ENCODE measurements at regions not wholly inside any gene's neighbourhood (a gene's known extent, or its start where the extent isn't known, plus 50 kb on each side); places are given as distances from the start of the nearest gene placed in this dataset.

DNA sequence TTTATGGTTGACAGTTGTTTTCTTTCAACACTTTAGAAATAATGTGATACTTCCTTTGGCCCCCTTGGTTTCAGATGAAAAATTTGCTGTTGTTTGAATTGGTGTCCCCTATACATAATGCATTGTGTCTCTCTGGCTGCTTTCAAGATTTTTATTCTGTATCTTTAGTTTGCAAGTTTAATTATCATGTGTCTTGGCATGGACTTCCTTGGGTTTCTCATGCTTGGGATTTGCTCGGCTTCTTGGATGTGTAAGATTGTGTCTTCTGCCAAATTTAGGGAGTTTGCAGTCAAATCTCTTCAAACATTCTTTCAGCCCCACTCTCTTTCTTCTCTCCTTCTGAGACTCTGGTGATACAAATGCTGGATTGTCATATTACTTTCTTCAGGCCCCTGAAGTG, 53.4 kb upstream of the PTPRG start:
- H2AFZ ChIP-seq (ENCODE audit: low read length) = no peak overlapping the region
- no peaks in the 10 kb centered on the region for H3K36me3 ChIP-seq (ENCODE audit: insufficient read depth, low read length)
- H3K9me3 ChIP-seq (ENCODE audit: insufficient read depth, low read depth, low read length) = no peaks in the 10 kb centered on the region
- no peaks in the 10 kb centered on the region for H4K20me1 ChIP-seq (ENCODE audit: insufficient read depth, low read length, poor library complexity, severe bottlenecking)
- H3F3A ChIP-seq (ENCODE audit: low read depth) = no peaks in the 10 kb centered on the region
- no peak overlapping the region for H3K9ac ChIP-seq (ENCODE audit: low read depth, low read length, poor library complexity, severe bottlenecking)
- no peaks in the 10 kb centered on the region for H3K79me2 ChIP-seq (ENCODE audit: insufficient read depth, low read length)
- peaks cover 52% of the 10 kb centered on the region for H3K27me3 ChIP-seq (ENCODE audit: insufficient read depth, low read length, poor library complexity, severe bottlenecking)
- no peak overlapping the region for H3K4me3 ChIP-seq (ENCODE audit: low read length, poor library complexity, severe bottlenecking)
- H3K9me2 ChIP-seq (replicated peaks; ENCODE audit: low read depth, low read length) = no peaks in the 10 kb centered on the region
- no peak for TF ChIP-seq EZH2phosphoT487 (IDR thresholded peaks at IDR 0.05; ENCODE audit: borderline replicate concordance)
- TF ChIP-seq, protein P1, sequence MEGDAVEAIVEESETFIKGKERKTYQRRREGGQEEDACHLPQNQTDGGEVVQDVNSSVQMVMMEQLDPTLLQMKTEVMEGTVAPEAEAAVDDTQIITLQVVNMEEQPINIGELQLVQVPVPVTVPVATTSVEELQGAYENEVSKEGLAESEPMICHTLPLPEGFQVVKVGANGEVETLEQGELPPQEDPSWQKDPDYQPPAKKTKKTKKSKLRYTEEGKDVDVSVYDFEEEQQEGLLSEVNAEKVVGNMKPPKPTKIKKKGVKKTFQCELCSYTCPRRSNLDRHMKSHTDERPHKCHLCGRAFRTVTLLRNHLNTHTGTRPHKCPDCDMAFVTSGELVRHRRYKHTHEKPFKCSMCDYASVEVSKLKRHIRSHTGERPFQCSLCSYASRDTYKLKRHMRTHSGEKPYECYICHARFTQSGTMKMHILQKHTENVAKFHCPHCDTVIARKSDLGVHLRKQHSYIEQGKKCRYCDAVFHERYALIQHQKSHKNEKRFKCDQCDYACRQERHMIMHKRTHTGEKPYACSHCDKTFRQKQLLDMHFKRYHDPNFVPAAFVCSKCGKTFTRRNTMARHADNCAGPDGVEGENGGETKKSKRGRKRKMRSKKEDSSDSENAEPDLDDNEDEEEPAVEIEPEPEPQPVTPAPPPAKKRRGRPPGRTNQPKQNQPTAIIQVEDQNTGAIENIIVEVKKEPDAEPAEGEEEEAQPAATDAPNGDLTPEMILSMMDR (conservative IDR thresholded peaks at IDR 0.05; ENCODE audit: low read length) = no peak
- no peak overlapping the region for H3K4me2 ChIP-seq (ENCODE audit: low read depth, low read length, poor library complexity, severe bottlenecking)
- no peaks in the 10 kb centered on the region for H3K4me1 ChIP-seq (ENCODE audit: insufficient read depth, low read length, poor library complexity, severe bottlenecking)
